IMR-90 (cell line): ENCODE measurements at regions not wholly inside any gene's neighbourhood (a gene's known extent, or its start where the extent isn't known, plus 50 kb on each side); places are given as distances from the start of the nearest gene placed in this dataset.

ENCODE experiments used
- CHD1 ChIP-seq: IDR thresholded peaks from 2 replicates; pipeline ENCODE4 v1.6.1; 2012; ENCODE audit warnings: low read depth, low read length, improper control_type of control experiment
- NFE2L2 ChIP-seq: fragments of 150-350 bp; IDR thresholded peaks from 2 replicates; pipeline ENCODE4 v1.6.1; 2016; ENCODE audit warnings: low read depth, mild to moderate bottlenecking, low read length
- TF ChIP-seq, protein P1 (sequence below): conservative IDR thresholded peaks from 2 replicates; pipeline ENCODE4 v1.5.1; 2012; ENCODE audit warnings: mild to moderate bottlenecking, low read depth, low read length, improper control_type of control experiment

DNA sequence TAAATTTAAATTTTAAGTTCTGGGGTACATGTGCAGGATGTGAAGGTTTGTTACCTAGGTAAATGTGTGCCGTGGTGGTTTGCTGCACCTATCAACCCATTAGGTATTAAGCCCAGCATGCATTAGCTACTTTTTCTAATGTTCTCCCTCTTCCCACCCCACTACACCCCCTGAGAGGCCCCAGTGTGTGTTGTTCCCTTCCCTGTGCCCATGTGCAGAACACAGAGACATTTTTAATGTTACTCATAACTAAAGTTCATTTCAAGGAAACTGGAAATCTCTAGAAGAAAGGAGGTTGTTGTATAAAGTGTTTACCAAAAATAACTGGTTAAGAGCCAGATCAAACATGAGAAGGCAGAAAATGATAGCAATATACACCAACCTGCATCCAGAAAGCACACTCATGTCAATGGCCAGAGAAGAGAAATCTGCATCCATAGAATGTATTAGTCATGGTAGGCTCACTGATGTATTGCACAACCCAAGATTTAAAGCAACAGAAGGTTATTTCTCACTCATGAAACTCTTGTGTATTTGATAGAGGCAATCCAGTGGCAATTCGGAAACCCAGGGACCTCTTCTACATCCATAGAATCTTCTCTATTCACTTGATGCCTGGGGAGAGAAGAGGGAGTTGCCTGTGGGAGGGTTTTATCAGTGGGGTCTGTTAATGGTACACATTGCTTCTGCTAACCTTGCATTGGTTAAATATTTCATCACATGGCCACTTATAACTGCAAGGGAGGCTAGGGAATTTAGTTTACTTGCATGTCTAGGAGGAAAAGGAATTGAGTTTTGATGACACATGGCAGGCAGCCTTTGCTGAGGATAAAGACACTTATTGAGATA lies 321.9 kb upstream of the RASGRP1 start (continued):
- TF ChIP-seq, protein P1, sequence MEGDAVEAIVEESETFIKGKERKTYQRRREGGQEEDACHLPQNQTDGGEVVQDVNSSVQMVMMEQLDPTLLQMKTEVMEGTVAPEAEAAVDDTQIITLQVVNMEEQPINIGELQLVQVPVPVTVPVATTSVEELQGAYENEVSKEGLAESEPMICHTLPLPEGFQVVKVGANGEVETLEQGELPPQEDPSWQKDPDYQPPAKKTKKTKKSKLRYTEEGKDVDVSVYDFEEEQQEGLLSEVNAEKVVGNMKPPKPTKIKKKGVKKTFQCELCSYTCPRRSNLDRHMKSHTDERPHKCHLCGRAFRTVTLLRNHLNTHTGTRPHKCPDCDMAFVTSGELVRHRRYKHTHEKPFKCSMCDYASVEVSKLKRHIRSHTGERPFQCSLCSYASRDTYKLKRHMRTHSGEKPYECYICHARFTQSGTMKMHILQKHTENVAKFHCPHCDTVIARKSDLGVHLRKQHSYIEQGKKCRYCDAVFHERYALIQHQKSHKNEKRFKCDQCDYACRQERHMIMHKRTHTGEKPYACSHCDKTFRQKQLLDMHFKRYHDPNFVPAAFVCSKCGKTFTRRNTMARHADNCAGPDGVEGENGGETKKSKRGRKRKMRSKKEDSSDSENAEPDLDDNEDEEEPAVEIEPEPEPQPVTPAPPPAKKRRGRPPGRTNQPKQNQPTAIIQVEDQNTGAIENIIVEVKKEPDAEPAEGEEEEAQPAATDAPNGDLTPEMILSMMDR, result no peak
- TF ChIP-seq NFE2L2, result peak; percentile 38; the same call in 1 of the 2 replicates
- TF ChIP-seq CHD1, result no peak
